Stimulated activated CD8-positive, alpha-beta memory T cell treated with anti-CD3 and anti-CD28 coated beads, Interleukin-15, amount 100 ng/mL, for 4 hours (primary cell): ENCODE measurements at regions not wholly inside any gene's neighbourhood (a gene's known extent, or its start where the extent isn't known, plus 50 kb on each side); places are given as distances from the start of the nearest gene placed in this dataset.

Source experiments
- DNase-seq, 2 donors: peaks; one replicate each; pipeline ENCODE4 v3.0.0-alpha.2; 2020; ENCODE audit warnings: low read depth in 2 of 2

DNA sequence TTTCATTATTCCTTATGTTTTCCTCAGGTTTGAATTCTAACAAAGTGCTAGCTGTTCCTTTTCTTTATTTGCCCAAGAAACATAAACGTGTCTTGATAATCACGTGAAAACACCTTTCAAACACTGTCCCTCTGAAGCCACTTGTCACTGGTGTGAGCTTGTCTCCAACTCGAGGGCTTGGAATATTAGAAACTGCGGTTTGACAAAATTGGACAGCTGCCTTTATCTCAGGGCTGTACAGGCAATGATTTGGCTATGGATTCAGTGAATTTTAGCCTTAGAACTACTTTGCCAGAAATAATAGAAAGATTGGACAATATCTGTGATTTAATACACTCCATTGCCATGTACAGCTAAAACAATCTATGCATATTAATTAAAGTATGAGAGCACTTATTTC is 763.0 kb upstream of the ACVR2A start:
- DNase-seq, result no peak

DNA sequence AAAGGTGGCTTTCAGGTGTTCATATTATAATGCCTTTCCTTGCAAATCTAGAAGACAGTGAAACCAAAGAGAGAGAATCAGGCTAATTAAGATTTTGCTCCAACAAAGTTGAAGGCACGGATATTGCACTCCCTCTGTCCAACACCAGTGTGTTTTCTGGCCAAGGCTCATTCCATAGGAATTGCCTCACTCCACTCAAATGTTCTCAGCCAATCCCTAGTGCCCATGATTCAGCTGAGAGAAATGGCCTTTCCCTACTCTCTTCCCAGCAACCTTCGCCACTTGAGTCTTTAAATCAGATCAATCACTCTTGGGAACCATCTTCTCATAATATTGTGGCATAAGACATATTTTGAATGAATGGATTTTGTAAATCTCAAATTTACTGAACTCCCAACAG is 768.2 kb upstream of the ACVR2A start:
- no peak for DNase-seq

- DNase-seq, result no peak
These were observed 776.8 kb upstream of the ACVR2A start for GRCh38 chr2:147068071-147068470.

GRCh38 chr2:147067136-147067535 is 777.7 kb upstream of the ACVR2A start:
- no peak for DNase-seq

GRCh38 chr2:147062073-147062472 is 782.8 kb upstream of the ACVR2A start:
- no peak for DNase-seq

DNA sequence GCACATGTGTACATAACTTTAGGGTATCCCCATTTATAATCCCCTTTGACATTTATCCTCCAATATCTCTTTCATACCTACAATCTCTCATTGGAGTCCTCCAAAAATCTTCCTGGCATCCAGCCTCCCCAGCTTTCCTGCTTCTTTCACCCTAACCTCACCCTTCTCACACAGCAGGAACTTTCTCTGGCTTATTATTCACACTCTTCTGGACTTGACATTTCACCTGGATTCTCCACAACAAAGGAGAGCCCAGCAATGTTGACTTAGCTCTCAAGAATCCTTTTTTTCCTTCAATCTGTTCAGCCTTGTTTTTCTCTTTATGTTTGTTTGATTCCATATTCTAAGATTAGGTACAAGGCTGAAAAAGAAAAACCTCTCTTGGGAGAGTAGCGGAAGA is 783.6 kb upstream of the ACVR2A start:
- DNase-seq, result no peak

DNA sequence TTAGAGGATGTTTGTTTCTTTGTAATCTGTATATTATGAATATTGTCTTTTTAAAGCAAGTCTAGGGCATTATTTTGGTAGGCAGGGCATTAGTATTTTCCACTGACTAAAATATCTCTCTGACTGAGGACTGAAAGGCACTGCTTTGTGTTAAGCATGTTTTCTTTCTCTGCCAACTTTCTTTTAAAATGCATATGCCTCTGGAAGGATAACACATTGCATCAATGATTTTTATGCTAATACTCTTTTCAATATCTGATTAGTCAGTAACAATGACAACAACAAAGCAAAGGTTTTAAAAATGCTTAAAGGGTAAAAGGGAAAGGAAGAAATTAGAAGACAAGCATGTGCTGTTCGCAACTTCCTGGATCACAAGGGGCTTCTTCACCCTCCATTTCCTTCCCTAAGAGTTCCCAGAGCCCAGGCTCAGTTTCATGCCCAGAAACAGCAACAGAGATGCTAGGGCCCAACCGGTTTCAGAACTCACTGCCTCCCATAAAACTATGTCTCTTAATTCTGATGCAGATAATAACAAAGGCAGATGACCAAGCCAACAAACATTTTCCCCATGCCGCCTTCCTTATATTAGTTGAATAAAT is 786.8 kb upstream of the ACVR2A start:
- DNase-seq, result no peak

- no peak for DNase-seq
These were observed 793.0 kb upstream of the ACVR2A start for GRCh38 chr2:147051814-147052213.

DNA sequence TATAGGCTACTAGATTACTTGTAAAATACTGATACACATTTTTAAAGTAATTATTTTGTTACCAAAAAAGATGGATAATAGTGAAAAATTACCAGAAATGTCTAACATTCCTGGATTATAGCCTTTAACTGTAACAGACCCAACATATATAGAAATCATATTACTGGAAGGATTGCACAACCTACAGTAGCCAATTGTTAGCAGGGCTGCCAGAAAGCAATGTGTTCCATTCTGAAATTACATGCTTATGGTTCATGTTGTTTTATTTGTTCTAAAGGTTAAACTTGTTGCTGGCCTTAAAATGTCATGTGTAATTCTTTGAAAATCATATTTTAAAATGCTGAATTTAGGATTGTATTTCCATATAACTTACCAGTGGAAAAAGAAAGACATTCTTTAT is 793.6 kb upstream of the ACVR2A start:
- DNase-seq, result no peak

- no peak for DNase-seq
These were observed 794.9 kb upstream of the ACVR2A start for GRCh38 chr2:147049957-147050356.

- no peak for DNase-seq
These were observed 798.4 kb upstream of the ACVR2A start for GRCh38 chr2:147046473-147046872.

DNA sequence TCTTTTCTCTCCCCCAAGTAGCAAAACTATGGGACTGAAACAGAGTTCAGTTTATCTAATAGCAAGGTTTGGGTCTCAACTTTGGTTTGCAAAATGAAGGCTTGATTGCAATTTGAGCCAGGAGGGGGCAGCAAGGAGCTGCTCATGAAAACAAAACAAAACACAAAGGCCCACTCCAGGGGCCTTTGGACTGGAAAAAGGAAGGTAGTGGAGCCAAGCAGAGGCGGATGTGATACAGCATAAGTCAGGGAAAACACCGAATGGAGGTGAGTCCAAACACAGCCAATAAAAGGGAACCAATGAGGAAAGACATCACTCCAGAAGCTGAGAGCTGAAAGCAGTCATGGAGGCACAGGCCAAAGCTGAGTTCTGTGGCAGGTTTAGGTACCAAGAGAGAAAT is 799.7 kb upstream of the ACVR2A start:
- DNase-seq, result peak in 1 of 2 donors; percentile 0

GRCh38 chr2:147041121-147041494 is 803.7 kb upstream of the ACVR2A start:
- DNase-seq, result no peak

DNA sequence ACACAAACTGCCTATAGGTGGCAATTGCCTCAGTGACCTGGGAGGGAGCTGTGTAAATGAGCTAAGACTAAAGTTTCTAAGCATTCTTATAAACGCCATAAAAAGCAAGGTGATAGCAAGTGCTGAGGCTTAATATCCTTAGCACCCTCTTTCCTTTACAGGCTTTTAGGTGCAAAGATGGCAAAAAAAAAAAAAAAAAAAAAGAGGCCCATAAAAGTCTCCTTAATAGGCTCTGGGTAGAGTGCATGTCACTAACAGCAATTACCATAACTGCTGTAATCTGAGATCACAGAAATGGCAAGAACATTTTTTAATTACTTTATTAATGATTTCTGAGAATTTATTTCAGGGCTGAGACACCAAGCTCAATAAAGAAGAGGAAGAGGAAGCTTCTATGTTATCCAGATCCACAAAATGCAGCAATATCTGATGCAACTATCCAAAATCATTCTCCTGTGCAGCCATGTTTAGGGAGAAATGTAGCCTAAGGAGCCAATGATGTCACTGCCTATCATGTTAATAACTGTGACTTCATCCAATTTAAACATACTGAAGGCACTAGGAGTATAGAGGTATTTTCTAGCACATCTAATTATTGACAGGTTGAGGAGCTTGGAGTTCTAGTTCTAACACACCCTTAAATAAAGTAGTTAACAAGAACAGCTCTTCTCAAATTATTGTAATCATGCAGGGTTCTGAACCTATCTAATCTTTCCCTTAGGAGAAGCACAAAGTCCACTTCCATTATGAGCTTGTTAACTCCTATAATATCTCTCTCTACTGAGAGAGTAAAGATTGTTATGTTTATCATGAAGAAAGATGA is 804.3 kb upstream of the ACVR2A start:
- DNase-seq, result no peak

DNA sequence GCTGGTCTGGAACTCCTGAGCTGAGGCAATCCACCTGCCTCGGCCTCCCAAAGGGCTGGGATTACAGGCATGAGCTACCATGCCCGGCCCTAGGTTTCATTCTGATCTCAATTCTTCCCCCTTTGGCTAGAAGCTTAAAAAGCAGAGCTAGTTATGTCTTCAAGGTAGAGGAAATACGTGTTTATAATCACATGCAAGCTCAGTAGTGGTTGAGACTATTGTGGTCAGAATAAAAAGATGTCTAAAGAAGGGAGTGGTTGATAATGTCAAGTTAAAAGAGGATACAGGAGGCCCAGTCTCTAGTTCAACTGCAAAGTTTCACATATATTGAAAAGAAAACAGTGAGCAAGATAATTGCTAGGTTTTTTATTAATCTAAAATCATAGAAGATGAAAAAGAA is 807.8 kb upstream of the ACVR2A start:
- no peak for DNase-seq

- DNase-seq, result no peak
These were observed 811.8 kb upstream of the ACVR2A start for GRCh38 chr2:147033044-147033443.

GRCh38 chr2:147031897-147032296 is 812.9 kb upstream of the ACVR2A start:
- no peak for DNase-seq

GRCh38 chr2:147030966-147031720 is 813.7 kb upstream of the ACVR2A start:
- DNase-seq, result no peak

GRCh38 chr2:147027436-147027835 is 817.4 kb upstream of the ACVR2A start:
- no peak for DNase-seq

DNA sequence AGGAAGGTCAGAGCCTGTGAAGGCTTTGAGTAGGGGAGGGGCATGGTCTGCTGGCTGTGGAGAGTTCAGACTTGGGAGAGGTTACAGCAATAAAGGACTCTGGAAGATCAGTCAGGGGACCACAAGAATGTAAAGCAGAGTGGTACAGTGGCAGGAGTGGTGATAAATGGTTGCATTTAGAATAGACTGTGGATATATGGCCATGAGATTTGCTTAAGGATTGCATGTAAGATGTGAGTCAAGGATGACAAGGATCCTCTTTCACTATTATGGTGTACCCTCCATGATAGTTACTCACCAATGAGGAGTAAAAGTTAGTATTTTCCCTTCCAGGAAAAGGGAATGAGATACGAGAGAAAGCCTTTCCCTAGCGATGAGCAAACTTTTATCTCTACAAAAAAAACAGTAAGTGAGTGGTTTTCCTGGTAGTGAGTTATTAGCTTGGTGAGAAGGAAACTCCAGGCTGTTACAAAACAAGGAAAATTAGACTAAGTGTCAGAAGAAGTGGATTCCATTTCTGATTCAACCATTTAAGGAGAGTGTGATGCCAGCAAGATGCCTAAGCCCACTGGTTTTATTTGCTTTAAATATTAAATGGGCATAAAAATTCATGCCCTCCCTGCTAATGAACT is 818.0 kb upstream of the ACVR2A start:
- DNase-seq, result no peak

DNA sequence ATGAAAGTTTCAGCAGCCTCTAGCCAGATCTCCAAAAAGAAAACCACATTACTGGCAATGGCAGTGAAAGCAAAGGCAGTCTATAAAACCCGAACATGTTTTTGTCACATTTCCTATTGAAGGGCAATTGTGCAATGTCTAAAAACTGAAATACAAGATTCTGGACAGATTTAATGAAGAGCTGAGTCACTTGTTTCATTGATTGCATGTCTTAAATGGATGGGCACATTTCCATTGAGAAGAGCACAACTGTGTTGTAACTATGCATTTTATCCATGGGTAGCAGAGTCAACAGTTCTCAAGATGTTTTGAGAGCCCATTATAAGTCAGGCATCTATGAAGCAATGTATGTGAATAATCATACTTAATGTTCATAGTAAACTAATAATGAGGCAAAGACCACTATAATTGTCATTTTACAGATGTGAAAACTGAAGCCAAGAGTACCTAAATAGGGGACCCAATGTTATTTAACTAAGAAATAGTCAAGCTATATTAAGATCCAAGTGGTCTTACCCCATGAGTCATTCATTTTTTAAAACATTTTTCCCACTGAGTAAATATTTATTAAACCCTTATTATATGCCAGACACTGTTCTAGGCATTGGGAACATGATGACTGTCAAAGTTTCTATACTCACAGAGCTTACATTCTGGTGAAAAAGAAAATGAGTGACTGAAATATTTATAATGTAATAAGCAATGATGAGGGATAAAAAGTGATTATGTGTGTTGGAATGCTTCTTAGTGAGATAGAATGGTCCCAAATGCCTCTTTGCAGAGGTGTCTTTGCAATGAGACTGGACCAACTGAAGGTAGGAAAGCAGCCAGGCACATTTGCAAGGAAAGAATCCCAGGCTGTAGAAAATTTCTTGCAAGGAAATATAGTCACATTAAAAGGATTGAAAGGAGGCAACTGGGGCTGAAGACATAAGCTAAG is 818.9 kb upstream of the ACVR2A start:
- no peak for DNase-seq
